ENCODE measurements at regions not wholly inside any gene's neighbourhood (a gene's known extent, or its start where the extent isn't known, plus 50 kb on each side); places are given as distances from the start of the nearest gene placed in this dataset.
"Not testable (repeated sequence)": the region's sequence is repeated elsewhere in the genome, so short reads cannot be mapped to it uniquely, and the experiment has no call there.

- DNase-seq = no peak
Observed at GRCh38 chr3:188002626-188003138, 151.3 kb upstream of the LPP start.

GRCh38 chr3:188003188-188004171 lies 150.5 kb upstream of the LPP start:
- no peak for DNase-seq

- no peak for DNase-seq
Observed at GRCh38 chr3:188006726-188007393, 147.1 kb upstream of the LPP start.

GRCh38 chr3:188007897-188008296 lies 146.1 kb upstream of the LPP start:
- DNase-seq = no peak

- no peak for DNase-seq
Observed at GRCh38 chr3:188008582-188009213, 145.3 kb upstream of the LPP start.

GRCh38 chr3:188010478-188010877 lies 143.5 kb upstream of the LPP start:
- no peak for DNase-seq

GRCh38 chr3:188019727-188020126 lies 134.2 kb upstream of the LPP start:
- no peak for DNase-seq

- no peak for DNase-seq
Observed at GRCh38 chr3:188021041-188021440, 132.9 kb upstream of the LPP start.

- no peak for DNase-seq
Observed at GRCh38 chr3:188021502-188022040, 132.4 kb upstream of the LPP start.

- not testable (repeated sequence) for DNase-seq
Observed at GRCh38 chr3:188022902-188023301, 131.1 kb upstream of the LPP start.

- DNase-seq = no peak
Observed at GRCh38 chr3:188025555-188025954, 128.4 kb upstream of the LPP start.

GRCh38 chr3:188026191-188026968 lies 127.6 kb upstream of the LPP start:
- no peak for DNase-seq

GRCh38 chr3:188031121-188031520 lies 122.8 kb upstream of the LPP start:
- no peak for DNase-seq

GRCh38 chr3:188034989-188035388 lies 119.0 kb upstream of the LPP start:
- no peak for DNase-seq

GRCh38 chr3:188036375-188037194 lies 117.4 kb upstream of the LPP start:
- no peak for DNase-seq

- DNase-seq = no peak
Observed at GRCh38 chr3:188037195-188037718, 116.7 kb upstream of the LPP start.

GRCh38 chr3:188037965-188038581 lies 115.9 kb upstream of the LPP start:
- no peak for DNase-seq

- no peak for DNase-seq
Observed at GRCh38 chr3:188041193-188041592, 112.8 kb upstream of the LPP start.

GRCh38 chr3:188041895-188042294 lies 112.1 kb upstream of the LPP start:
- no peak for DNase-seq

- no peak for DNase-seq
Observed at GRCh38 chr3:188042466-188042865, 111.5 kb upstream of the LPP start.

GRCh38 chr3:188043891-188044290 lies 110.1 kb upstream of the LPP start:
- no peak for DNase-seq

Measured in GOT3 (cell line).